ENCODE measurements at regions not wholly inside any gene's neighbourhood (a gene's known extent, or its start where the extent isn't known, plus 50 kb on each side); places are given as distances from the start of the nearest gene placed in this dataset.

- no peaks in the 10 kb centered on the region for H3K4me1 ChIP-seq
- no peaks in the 10 kb centered on the region for H3K27me3 ChIP-seq
- no peak for DNase-seq (ENCODE audit: low spot score in 2 of 2)
- H3K4me3 ChIP-seq = no peak overlapping the region
- H3K9me3 ChIP-seq = peaks cover 3% of the 10 kb centered on the region
- TF ChIP-seq POLR2AphosphoS5 (IDR thresholded peaks at IDR 0.05) (no peak), POLR2A (IDR thresholded peaks at IDR 0.05) (no peak), CTCF (IDR thresholded peaks at IDR 0.05) (no peak), EP300 (IDR thresholded peaks at IDR 0.05) (no peak)
- H3K27ac ChIP-seq = no peak overlapping the region
- no peaks in the 10 kb centered on the region for H3K36me3 ChIP-seq
- WGBS = 80% methylated on average over 2 of the region's 2 CpGs
Observed at GRCh38 chr10:3619241-3619640, 165.8 kb downstream of the KLF6 start.

- Histone ChIP-seq H3K27ac (no peak overlapping the region), H3K9me3 (peaks cover 8% of the 10 kb centered on the region), H3K4me3 (no peak overlapping the region), H3K36me3 (no peaks in the 10 kb centered on the region), H3K27me3 (no peaks in the 10 kb centered on the region), H3K4me1 (no peaks in the 10 kb centered on the region)
- TF ChIP-seq EP300 (IDR thresholded peaks at IDR 0.05) (no peak), POLR2AphosphoS5 (IDR thresholded peaks at IDR 0.05) (no peak), CTCF (IDR thresholded peaks at IDR 0.05) (no peak), POLR2A (IDR thresholded peaks at IDR 0.05) (no peak)
- DNase-seq (ENCODE audit: low spot score in 2 of 2) = no peak
Observed at GRCh38 chr10:3616880-3617279, 168.1 kb downstream of the KLF6 start.

GRCh38 chr10:3613318-3613717 is 171.7 kb downstream of the KLF6 start:
- no peak for TF ChIP-seq EP300 (IDR thresholded peaks at IDR 0.05)
- Histone ChIP-seq H3K4me1 (no peaks in the 10 kb centered on the region), H3K4me3 (no peak overlapping the region), H3K9me3 (peaks cover 9% of the 10 kb centered on the region), H3K36me3 (no peaks in the 10 kb centered on the region), H3K27me3 (no peaks in the 10 kb centered on the region), H3K27ac (no peak overlapping the region)
- WGBS = 72% methylated on average over 1 of the region's 1 CpG
- no peak for DNase-seq (ENCODE audit: low spot score in 2 of 2)

GRCh38 chr10:3612183-3613001 is 172.6 kb downstream of the KLF6 start:
- DNase-seq (ENCODE audit: low spot score in 2 of 2) = no peak
- Histone ChIP-seq H3K4me3 (no peak overlapping the region), H3K36me3 (no peaks in the 10 kb centered on the region), H3K4me1 (no peaks in the 10 kb centered on the region), H3K27me3 (no peaks in the 10 kb centered on the region), H3K27ac (no peak overlapping the region), H3K9me3 (peaks cover 9% of the 10 kb centered on the region)
- WGBS = 95% methylated on average over 3 of the region's 3 CpGs
- TF ChIP-seq POLR2AphosphoS5 (IDR thresholded peaks at IDR 0.05) = no peak
- TF ChIP-seq EP300 (IDR thresholded peaks at IDR 0.05) = no peak
- TF ChIP-seq POLR2A (IDR thresholded peaks at IDR 0.05) = no peak
- no peak for TF ChIP-seq CTCF (IDR thresholded peaks at IDR 0.05)

GRCh38 chr10:3606309-3606708 is 178.7 kb downstream of the KLF6 start:
- peaks cover 4% of the 10 kb centered on the region for H3K9me3 ChIP-seq
- TF ChIP-seq EP300 (IDR thresholded peaks at IDR 0.05) = no peak
- no peak for TF ChIP-seq CTCF (IDR thresholded peaks at IDR 0.05)
- TF ChIP-seq POLR2AphosphoS5 (IDR thresholded peaks at IDR 0.05) = no peak
- TF ChIP-seq POLR2A (IDR thresholded peaks at IDR 0.05) = no peak
- no peaks in the 10 kb centered on the region for H3K36me3 ChIP-seq
- H3K4me3 ChIP-seq = no peak overlapping the region
- no peaks in the 10 kb centered on the region for H3K4me1 ChIP-seq
- DNase-seq (ENCODE audit: low spot score in 2 of 2) = no peak
- H3K27ac ChIP-seq = no peak overlapping the region
- 83% methylated on average over 1 of the region's 1 CpG for WGBS
- H3K27me3 ChIP-seq = no peaks in the 10 kb centered on the region

Data from suprapubic skin (tissue), 4 donors.